Embryonic facial prominence (tissue), 1 donor: ENCODE measurements at regions not wholly inside any gene's neighbourhood (a gene's known extent, or its start where the extent isn't known, plus 50 kb on each side); places are given as distances from the start of the nearest gene placed in this dataset.
"Not testable (repeated sequence)": the region's sequence is repeated elsewhere in the genome, so short reads cannot be mapped to it uniquely, and the experiment has no call there.

Experiments
- DNase-seq: peaks from one replicate; pipeline ENCODE4 v3.0.0-alpha.2; 2016; ENCODE audit errors: extremely low spot score

GRCh38 chr3:3334491-3334890 is 155.0 kb upstream of the CRBN start:
- DNase-seq: no peak

- DNase-seq: no peak
Observed at GRCh38 chr3:3333571-3333970, 154.1 kb upstream of the CRBN start.

GRCh38 chr3:3316521-3316920 is 137.0 kb upstream of the CRBN start:
- no peak for DNase-seq

- DNase-seq: no peak
Observed at GRCh38 chr3:3315846-3316245, 136.4 kb upstream of the CRBN start.

DNA sequence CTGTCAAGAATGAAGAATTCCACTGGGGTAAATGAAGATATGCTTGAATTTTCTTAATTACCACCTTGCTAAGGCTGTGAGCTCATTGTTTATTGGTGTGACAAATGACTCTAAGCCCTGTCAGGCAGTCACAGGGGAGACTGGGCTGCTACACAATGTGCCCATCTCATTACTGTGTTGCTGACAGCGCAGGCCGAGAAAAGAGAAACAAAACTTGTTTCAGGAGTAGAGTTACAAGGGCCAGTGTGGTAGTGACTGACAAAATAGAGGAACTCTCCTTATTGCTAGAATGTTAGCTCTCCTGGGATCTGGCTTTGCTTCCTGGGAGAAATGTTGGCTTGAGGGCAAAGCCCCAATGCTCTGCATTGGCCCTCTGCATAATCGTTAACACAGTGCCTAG is 130.4 kb upstream of the CRBN start:
- DNase-seq: no peak

GRCh38 chr3:3308809-3309208 is 129.3 kb upstream of the CRBN start:
- no peak for DNase-seq

DNA sequence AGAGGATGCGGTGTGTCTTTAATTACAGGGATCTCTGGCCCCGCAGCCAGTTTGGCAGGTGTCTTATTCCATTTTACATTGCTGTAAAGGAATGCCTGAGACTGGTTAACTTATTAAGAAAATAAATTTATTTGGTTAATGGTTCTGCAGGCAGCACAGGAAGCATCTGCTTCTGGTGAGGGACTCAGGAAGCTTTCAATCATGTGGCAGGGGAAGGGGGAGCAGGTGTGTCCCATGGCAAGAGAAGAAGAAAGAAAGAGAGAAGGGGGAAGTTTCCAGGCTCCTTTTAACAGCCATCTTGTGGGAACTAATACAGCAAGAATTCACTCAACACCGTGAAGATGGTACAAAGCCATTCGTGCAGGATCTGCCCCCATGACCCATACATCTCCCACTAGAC is 128.0 kb upstream of the CRBN start:
- DNase-seq: no peak

GRCh38 chr3:3305841-3306240 is 126.3 kb upstream of the CRBN start:
- no peak for DNase-seq

DNA sequence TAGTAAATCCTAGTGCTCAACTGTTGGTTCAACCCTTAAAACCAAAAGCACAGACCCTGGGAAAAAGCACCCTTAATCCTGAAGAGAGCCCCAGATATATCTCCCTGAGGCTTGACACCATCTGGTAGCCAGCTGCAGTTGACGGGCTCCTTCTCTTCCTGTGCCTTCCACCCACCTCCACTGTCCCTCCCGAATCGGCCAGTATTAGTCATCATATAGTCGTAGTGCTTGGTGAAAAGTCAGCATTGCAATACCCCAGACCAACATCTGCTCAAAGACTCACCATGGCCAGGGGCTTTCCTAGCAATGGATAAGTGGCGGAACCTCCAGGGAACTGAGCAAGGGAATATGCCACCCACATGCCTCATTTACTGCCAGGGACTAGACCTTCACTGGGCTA is 125.6 kb upstream of the CRBN start:
- DNase-seq: no peak

- DNase-seq: no peak
Observed at GRCh38 chr3:3303636-3304035, 124.1 kb upstream of the CRBN start.

DNA sequence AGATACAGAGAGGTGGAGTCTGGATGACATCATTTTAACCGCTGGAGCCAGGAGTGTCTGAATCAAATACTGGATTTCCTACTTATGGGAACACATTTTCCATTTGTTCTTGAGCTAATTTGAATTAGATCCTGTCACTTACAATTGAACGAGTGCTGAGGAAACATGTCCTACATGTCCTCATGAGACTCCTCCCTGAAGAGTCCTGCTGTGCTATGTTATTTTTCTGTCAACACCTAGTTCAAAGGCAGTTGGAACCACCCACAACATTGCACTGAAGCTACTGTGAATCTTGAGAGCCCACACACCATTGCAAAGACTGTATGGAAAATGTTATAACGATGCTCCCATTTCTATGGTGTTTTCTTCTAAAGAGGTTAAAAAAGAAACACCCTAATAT is 123.5 kb upstream of the CRBN start:
- DNase-seq: no peak

DNA sequence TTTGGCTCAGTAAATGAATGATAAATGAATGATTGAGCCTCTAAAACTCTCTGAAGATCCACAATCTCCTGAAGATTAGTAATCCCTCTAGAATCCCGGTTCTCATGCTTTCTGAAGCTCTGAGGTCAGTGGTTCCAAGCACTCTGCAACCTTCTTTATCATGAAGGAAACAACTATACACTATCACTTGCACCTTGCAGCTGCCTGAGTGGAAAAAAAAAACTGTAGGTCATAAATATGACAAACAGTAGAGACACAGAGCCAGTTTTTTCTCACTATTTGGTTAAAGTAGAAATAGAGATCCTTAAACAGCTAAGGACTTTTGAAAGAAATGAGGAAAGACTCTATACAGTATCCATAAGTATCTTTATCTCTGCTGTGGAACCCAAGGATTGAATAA is 122.0 kb upstream of the CRBN start:
- DNase-seq: no peak

DNA sequence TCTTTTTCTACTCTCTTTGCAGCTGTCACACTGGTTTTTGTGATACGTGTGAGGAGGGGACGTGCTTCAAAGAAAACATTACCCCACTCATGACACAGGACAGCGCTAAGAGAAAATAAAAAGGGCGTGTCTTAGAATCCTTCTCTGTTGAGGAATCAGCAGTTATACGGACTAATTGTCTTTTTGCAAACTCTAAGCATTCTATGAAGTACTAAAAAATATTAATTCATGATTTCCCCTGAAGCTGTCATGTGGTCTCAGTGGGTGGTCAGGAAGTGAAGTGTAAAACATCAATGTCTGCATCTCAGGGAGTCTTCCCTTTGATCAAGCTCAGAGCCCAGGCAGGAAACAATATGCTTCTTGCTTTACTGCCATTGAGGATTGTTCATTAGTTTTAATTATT is 117.5 kb upstream of the CRBN start:
- DNase-seq: no peak

DNA sequence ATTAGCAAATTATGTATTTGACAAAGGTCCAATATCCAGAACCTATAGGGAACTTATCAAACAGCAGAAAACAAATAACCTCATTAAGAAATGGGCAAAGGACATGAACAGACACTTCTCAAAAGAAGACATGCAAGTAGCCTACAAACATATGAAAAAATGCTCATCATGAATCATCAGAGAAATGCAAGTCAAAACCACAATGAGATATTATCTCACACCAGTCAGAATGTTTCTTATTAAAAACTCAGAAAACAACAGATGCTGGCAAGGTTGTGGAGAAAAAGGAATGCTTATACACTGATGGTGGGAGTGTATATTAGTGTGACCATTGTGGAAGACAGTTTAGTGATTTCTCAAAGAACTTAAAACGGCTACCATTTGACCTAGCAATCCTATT is 116.1 kb upstream of the CRBN start:
- DNase-seq: no peak

- not testable (repeated sequence) for DNase-seq
Observed at GRCh38 chr3:3291756-3292283, 112.3 kb upstream of the CRBN start.

DNA sequence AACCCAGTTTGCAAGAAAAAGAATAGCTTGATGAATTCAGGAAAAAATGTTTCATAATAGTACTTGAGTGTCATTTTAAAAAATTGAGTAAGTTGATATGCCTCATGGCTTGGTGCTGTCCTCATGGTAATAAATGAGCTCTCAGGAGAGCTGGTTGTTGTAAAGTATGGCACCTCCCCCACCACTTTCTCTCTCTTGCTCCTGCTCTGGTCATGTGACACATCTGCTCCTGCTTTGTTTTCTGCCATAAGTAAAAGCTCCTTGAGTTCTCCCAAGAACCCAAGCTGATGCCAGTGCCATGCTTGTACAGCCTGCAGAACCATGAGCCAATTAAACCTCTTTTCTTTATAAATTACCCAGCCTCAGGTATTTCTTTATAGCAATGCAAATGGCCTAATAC is 108.8 kb upstream of the CRBN start:
- no peak for DNase-seq

DNA sequence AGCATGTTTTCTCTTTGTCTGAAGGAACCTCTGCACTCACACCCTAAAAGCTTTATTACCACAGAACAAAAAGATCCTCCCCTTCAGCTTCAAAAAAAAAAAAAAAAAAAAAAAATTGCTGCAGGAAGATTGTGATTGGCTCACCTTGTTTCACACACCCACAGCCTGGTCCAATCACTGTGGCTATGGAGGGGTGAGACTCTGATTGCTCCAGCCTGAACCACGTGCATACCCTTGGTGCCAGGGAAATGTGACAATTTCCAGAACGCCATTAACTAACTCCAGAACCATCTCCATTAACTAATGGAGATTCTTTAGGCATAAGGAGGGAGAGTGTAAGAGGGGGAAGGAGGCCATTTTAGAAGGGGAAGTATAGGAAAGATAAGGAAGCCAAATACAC is 106.5 kb upstream of the CRBN start:
- DNase-seq: no peak

GRCh38 chr3:3281024-3281423 is 101.5 kb upstream of the CRBN start:
- no peak for DNase-seq

DNA sequence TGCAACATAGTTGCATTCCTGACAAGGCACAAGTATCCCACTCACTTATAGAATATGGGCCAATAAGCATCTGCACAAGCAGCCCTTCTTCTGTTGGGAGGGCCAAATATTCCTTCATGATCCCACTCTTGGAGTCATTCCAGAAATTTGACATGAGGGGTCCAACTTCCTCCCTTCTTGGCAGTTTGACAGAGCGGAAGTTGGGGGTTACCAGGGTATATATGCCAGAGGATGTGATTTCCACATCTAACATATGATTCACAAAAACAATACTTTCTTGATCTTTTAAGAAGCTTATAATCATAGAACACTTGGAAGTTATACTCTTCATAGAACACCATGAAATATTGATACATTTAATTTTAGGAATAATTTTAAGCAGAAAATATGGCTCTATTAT is 100.9 kb upstream of the CRBN start:
- no peak for DNase-seq

GRCh38 chr3:3278073-3278472 is 98.6 kb upstream of the CRBN start:
- no peak for DNase-seq

- DNase-seq: no peak
Observed at GRCh38 chr3:3276630-3277029, 97.1 kb upstream of the CRBN start.

DNA sequence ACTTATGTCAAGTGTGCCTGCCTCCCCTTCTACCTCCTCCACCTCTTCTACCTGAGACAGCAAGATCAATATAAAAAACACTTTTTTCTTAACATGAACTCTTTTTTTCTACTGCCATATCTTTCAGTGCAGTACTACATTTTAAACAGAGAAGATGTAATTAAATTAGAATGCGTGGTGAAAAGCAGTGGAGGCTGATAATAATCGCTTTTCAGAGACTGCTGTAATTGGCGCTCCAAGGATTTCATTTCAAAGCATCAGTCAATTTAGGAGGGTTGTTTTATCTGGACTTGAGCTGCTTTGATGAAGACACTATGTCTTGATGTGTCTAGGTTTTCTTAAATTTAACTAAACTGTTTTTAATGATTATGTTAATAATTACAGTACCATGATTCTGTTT is 85.3 kb upstream of the CRBN start:
- DNase-seq: no peak

DNA sequence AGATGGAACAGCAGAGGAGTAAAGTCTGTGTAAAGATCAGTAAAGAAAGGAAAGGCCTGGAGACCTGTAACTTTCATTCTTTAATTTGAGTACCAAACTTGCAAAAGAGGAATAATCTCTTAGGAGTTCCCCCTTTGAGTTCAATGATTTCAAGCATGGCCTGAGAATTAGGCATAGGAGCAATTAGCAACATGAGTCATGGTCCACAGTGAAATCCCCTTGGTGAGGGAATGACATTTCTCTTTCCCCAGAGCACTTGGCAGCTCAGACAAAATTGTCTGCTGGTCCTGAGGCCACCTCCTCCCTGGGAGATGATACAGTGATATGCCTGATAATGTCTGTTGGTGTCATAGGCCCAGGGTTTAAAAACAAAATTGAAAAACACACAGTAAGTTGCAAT is 81.4 kb upstream of the CRBN start:
- DNase-seq: no peak

DNA sequence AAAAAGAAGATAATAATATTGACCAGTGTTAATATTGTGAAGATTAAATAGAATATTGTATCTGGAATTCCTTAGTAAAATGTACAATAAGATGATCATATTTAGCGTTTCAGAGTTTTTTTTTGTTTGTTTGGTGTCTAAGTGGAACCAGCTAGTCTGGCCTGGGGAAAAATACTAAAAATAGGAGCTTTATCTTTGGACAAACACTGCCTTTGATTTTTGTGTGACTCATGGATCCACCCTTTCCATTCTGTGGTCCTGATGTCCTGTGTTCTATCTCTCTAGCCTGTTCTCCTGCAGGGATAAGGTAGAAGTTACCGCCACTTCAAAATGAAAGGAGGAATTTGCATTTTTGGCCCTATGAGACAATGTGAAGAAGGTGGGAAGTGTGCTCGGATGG is 79.7 kb upstream of the CRBN start:
- no peak for DNase-seq

- DNase-seq: no peak
Observed at GRCh38 chr3:3258281-3258680, 78.8 kb upstream of the CRBN start.
